Activated naive CD4-positive, alpha-beta T cell treated with anti-CD3 and anti-CD28 coated beads, Interleukin-2, amount 50 U/mL, for 24 hours (primary cell): ENCODE measurements at regions not wholly inside any gene's neighbourhood (a gene's known extent, or its start where the extent isn't known, plus 50 kb on each side); places are given as distances from the start of the nearest gene placed in this dataset.
A peak's percentile ranks its signal among the peaks of the same experiment; 100 is the strongest.

Source experiments
- H3K27ac Mint-ChIP-seq: one replicate; pipeline ENCODE4 v1.8.0; 2021; ENCODE audit warnings: mild to moderate bottlenecking, mixed read lengths
- H3K27me3 Mint-ChIP-seq: one replicate; pipeline ENCODE4 v1.8.0; 2021; ENCODE audit warnings: mixed read lengths
- H3K36me3 Mint-ChIP-seq: one replicate; pipeline ENCODE4 v1.8.0; 2021; ENCODE audit warnings: mixed read lengths
- H3K4me1 Mint-ChIP-seq: one replicate; pipeline ENCODE4 v1.8.0; 2021; ENCODE audit warnings: mixed read lengths
- H3K4me3 Mint-ChIP-seq: one replicate; pipeline ENCODE4 v1.8.0; 2021; ENCODE audit warnings: mild to moderate bottlenecking, mixed read lengths
- H3K9me3 Mint-ChIP-seq: one replicate; pipeline ENCODE4 v1.8.0; 2021; ENCODE audit warnings: mixed read lengths

DNA sequence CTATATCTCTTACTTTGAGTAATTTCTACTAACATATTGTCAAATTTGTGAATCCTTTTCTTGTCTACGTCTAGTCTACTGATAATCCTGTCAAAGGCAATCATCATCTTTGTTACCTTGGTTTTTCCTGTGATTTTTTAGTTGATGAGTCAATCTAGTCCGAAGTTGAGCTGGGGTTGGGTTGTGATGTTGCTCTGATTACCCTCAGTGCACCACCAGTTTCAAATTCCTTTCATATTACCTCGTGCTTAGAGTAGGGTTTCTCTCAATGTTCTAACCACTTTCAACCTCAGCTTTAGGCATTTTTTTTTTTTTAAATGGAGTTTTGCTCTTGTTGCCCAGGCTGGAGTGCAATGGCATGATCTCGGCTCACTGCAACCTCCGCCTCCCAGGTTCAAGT lies 186.8 kb downstream of the BTG1 start:
- Mint-ChIP-seq H3K36me3 (peaks cover 21% of the 10 kb centered on the region), H3K27me3 (no peaks in the 10 kb centered on the region), H3K9me3 (peaks cover 19% of the 10 kb centered on the region), H3K27ac (no peak overlapping the region), H3K4me1 (peaks cover 31% of the 10 kb centered on the region), H3K4me3 (no peak overlapping the region)

DNA sequence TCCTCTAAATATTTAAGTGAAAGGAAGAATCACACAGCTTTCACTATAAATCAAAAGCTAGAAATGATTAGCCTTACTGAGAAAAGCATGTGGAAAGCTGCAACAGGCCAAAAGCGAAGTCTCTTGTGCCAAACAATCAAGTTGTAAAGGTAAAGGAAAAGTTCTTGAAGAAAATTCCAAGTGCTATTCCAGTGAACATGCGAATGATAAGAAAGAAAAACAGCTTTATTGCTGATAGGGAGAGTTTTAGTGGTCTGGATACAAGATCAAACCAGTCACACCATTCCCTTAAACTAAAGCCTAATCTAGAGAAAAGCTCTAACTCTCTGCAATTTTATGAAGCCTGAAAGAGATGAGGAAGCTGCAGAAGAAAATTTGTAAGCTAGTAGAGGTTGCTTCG lies 190.9 kb downstream of the BTG1 start:
- Mint-ChIP-seq H3K9me3 (peaks cover 5% of the 10 kb centered on the region), H3K27me3 (no peaks in the 10 kb centered on the region), H3K4me1 (peaks cover 18% of the 10 kb centered on the region), H3K27ac (peak overlapping the region; percentile 2), H3K4me3 (no peak overlapping the region), H3K36me3 (peaks cover 6% of the 10 kb centered on the region)

DNA sequence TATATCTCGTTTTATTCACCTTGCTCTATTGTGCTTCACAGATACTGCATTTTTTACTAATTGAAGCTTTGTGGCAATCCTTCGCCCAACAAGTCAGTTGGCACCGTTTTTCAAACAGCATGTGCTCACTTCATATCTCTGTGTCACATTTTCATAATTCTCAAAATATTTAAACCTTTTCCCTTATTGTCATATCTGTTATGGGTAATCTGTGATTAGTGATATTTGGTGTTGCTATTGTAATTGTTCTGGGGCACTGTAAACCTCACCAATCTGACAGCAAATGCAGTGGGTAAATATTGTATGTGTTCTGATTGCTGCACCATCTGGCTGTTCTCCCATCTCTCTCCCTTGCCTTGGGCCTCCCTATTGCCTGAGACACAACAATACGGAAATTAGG lies 191.3 kb downstream of the BTG1 start:
- peak overlapping the region; percentile 2 for H3K27ac Mint-ChIP-seq
- H3K27me3 Mint-ChIP-seq: no peaks in the 10 kb centered on the region
- H3K36me3 Mint-ChIP-seq: peaks cover 6% of the 10 kb centered on the region
- peaks cover 5% of the 10 kb centered on the region for H3K9me3 Mint-ChIP-seq
- no peak overlapping the region for H3K4me3 Mint-ChIP-seq
- peaks cover 15% of the 10 kb centered on the region for H3K4me1 Mint-ChIP-seq

DNA sequence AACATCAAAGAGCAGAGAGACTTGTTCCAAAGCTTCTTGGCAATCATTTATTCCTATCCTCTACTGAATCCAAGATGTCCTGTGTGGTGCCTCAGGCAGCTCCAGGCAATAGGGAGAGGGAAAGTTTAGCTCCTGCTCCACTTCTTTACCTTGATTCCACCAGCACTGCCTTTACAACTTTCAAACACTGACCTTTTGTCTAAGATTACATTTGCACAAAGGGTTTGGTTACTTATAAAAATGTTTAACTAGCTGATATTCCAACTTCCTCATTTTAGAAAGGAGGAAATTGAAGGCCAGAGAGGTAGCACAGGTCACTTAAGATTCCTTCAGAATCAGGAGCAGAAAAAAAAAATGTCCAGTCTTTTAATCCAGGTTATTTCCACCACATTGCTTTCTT lies 192.7 kb downstream of the BTG1 start:
- no peak overlapping the region for H3K27ac Mint-ChIP-seq
- peaks cover 3% of the 10 kb centered on the region for H3K36me3 Mint-ChIP-seq
- H3K4me1 Mint-ChIP-seq: peaks cover 21% of the 10 kb centered on the region
- no peak overlapping the region for H3K4me3 Mint-ChIP-seq
- H3K27me3 Mint-ChIP-seq: no peaks in the 10 kb centered on the region
- H3K9me3 Mint-ChIP-seq: peaks cover 5% of the 10 kb centered on the region

DNA sequence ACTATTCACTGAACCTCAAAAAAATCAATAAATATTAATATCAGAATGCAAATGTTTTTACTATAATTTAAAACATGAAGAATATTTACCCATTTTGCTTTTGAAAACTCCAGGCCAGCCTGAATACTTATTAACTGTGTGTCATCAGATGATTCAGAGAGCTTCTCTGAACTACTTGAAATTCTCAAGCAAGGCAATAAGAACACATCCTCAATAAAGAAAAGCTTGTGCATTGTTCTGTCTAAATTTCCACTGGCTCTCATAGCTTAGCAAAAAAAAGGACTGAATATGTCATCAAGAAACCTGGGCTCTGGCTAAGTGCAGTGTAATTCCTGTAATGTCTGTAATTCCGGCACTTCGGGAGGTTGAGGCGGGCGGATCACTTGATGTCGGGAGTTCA lies 194.1 kb downstream of the BTG1 start:
- H3K36me3 Mint-ChIP-seq: peaks cover 3% of the 10 kb centered on the region
- no peak overlapping the region for H3K4me3 Mint-ChIP-seq
- H3K27me3 Mint-ChIP-seq: no peaks in the 10 kb centered on the region
- H3K4me1 Mint-ChIP-seq: peaks cover 28% of the 10 kb centered on the region
- H3K9me3 Mint-ChIP-seq: peaks cover 5% of the 10 kb centered on the region
- no peak overlapping the region for H3K27ac Mint-ChIP-seq

DNA sequence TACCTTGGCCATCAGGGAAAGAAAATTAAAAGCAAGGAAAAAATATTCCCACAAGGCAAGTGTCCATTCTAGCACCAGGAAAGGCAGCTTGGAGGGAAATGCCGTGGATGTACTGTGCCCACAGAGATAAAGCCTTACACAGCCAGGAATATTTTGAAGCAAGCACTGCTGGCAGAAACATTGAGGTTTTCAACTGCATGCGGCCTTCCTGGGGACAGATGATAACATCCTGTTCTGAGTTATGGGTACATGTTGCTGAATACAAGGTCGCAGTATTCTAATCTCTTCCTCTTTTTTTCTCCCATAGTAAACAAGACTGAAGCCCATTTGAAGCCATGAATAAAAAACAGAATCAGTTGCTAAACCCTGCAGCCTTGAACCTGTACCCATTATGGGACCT lies 197.1 kb downstream of the BTG1 start:
- peaks cover 3% of the 10 kb centered on the region for H3K36me3 Mint-ChIP-seq

DNA sequence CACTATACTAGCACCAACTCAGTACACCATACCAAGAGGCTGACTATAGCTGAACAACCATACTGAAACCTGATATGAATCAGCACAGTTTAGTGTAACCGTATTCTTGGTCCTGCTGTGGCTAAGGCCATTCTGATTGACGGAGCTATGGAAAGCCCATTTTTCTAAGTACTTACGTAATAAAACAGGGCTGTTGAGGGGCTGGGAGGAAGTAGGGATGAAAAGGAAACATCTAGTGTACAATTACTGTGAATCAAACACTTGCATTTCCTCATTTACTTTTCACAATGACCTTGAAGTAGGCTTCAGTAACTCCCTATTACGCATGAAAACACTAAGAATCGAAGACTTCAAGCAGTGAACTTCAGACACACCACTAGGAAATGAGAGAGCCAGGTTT lies 198.2 kb downstream of the BTG1 start:
- Mint-ChIP-seq H3K27me3 (no peaks in the 10 kb centered on the region), H3K27ac (no peak overlapping the region), H3K4me1 (peaks cover 33% of the 10 kb centered on the region), H3K36me3 (peaks cover 6% of the 10 kb centered on the region), H3K4me3 (no peak overlapping the region), H3K9me3 (peaks cover 21% of the 10 kb centered on the region)

More for the DNA sequence above, 197.1 kb downstream of the BTG1 start:
- H3K4me1 Mint-ChIP-seq: peaks cover 25% of the 10 kb centered on the region
- no peak overlapping the region for H3K4me3 Mint-ChIP-seq
- H3K27me3 Mint-ChIP-seq: no peaks in the 10 kb centered on the region
- peaks cover 11% of the 10 kb centered on the region for H3K9me3 Mint-ChIP-seq
- H3K27ac Mint-ChIP-seq: no peak overlapping the region

DNA sequence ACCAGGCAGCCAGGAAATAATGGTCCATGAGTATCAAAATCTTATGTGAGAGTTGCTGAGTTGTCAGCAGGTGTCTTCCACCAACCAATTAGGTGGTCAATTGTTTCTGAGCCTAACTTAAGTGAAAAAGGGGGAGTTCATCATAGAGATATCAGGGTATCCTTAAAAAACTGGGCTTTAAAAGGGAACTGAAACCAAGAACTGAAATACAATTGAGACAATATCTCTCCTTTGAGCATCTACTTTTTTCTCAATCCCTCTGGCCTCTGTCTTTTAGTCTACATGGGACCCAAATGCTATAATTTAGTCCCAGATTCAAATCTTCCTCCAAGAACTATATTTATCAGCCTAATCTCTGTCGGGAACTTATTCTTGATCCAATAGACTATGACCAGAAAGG lies 201.0 kb downstream of the BTG1 start:
- Mint-ChIP-seq H3K27me3 (no peaks in the 10 kb centered on the region), H3K36me3 (peaks cover 10% of the 10 kb centered on the region), H3K4me3 (no peak overlapping the region), H3K27ac (no peak overlapping the region), H3K4me1 (peaks cover 33% of the 10 kb centered on the region), H3K9me3 (peaks cover 31% of the 10 kb centered on the region)

DNA sequence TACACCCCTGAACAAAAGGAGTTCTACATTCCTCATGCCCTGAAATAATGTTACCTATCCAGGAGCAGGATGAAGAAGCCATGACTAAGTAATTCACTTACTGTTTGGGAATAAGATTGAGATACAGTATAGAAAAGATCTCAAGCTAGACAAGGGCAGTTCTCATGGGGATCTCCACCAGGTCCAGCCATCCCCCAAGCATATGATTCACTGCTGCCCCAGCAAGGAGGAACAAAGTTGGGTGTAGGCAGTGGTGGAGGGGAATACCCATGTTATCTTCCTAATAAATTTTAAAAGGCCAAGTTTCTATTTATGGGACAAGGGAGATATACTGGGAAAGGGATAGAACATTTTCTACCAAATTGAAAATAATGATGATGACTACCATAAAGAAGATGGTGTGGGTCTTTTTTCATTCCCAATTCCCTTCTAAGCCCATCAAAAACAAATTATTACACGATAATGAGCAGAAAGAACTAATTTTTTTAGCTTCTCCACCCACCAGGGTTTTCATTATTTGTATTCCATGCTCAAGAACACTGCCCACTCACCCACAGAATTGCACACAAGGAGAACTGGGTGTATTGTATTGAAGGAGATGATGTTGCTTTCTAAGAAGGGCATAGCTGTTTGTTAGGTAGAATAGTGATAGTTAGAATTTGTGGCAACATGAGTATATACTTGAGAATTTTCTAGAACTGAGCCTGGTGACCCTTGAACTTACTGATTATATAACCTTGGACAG lies 204.6 kb downstream of the BTG1 start:
- no peaks in the 10 kb centered on the region for H3K27me3 Mint-ChIP-seq
- no peak overlapping the region for H3K27ac Mint-ChIP-seq
- peaks cover 31% of the 10 kb centered on the region for H3K9me3 Mint-ChIP-seq
- H3K36me3 Mint-ChIP-seq: peaks cover 11% of the 10 kb centered on the region
- peaks cover 22% of the 10 kb centered on the region for H3K4me1 Mint-ChIP-seq
- no peak overlapping the region for H3K4me3 Mint-ChIP-seq

DNA sequence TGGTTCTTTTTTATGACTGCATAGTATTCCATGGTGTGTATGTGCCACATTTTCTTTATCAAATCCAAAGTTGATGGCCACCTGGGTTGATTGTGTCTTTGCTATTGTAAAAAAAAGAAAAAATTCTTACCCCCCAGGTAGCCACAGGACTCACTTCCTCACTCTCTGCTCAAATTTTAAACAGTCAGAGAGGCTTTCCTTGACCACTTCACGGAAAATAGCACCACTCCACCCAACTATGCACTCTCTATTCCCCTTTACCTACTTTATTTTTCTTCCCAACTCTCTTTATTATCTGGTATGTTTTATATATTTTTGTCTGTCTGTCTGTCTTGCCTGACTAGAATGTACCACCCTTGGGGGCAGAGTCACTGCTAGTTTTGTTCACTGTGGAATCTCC lies 205.3 kb downstream of the BTG1 start:
- H3K27ac Mint-ChIP-seq: no peak overlapping the region
- peaks cover 11% of the 10 kb centered on the region for H3K36me3 Mint-ChIP-seq
- no peak overlapping the region for H3K4me3 Mint-ChIP-seq
- H3K9me3 Mint-ChIP-seq: peaks cover 31% of the 10 kb centered on the region
- peaks cover 27% of the 10 kb centered on the region for H3K4me1 Mint-ChIP-seq
- H3K27me3 Mint-ChIP-seq: no peaks in the 10 kb centered on the region

DNA sequence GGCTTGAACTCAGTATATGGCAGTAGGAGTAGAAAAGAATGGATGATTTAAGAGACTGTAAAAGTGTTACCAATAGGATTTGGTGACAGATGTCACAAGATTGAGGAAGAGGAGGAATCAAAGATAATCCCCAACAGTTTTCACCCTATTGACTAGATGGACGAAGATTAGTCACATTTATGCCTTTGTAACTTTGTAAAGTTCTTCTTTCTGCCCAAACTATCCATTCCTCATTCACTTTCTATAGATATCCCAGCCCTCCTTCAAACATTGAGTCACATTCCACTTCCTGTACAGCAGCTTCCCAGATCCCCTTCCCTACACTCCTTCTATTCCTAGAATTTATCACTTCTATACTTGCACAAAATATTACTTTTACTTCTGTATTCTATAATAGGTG lies 207.9 kb downstream of the BTG1 start:
- Mint-ChIP-seq H3K9me3 (peaks cover 12% of the 10 kb centered on the region), H3K27ac (no peak overlapping the region), H3K27me3 (no peaks in the 10 kb centered on the region), H3K4me1 (peaks cover 21% of the 10 kb centered on the region), H3K36me3 (peaks cover 5% of the 10 kb centered on the region), H3K4me3 (no peak overlapping the region)

DNA sequence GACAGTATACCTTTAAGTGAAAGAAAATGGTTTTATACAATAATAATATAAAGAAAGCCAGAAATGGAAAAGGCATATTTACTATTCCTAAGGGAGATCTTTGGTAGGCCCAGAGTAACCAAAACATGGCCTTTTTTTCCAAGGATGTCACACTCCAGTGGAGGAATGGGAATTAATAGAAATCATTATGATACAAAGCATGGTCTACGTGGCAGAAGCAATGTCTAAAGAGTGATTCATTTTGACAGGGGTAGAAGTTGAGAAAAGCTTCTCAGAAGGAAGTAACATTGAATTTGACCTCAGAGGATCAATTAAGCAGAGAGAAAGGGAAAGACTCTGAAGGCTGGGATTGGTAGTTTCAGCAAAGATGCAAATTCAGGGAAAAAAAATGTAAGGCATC lies 208.6 kb downstream of the BTG1 start:
- peaks cover 21% of the 10 kb centered on the region for H3K4me1 Mint-ChIP-seq
- no peak overlapping the region for H3K4me3 Mint-ChIP-seq
- H3K27ac Mint-ChIP-seq: no peak overlapping the region
- peaks cover 9% of the 10 kb centered on the region for H3K9me3 Mint-ChIP-seq
- H3K27me3 Mint-ChIP-seq: no peaks in the 10 kb centered on the region
- peaks cover 6% of the 10 kb centered on the region for H3K36me3 Mint-ChIP-seq

DNA sequence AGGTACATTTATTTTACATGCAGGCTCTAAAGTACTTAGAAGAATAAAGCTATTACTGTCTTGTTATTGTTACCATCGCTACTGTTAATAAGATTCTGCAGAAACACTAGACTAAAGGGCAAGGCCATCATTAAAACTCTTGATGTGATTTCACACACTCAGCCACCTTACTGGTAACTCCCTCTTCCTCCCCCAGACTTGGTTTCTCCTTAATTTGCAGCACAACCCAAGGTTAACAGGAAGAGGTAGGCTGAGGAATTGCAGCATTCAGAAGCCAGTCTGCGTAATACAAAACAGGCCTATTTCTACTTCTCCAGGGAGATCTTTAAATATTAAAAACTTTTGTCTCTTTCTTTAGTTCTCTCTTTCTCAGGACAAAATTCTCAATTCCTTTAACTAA lies 210.3 kb downstream of the BTG1 start:
- H3K27ac Mint-ChIP-seq: no peak overlapping the region
- no peak overlapping the region for H3K4me3 Mint-ChIP-seq
- peaks cover 24% of the 10 kb centered on the region for H3K4me1 Mint-ChIP-seq
- peaks cover 4% of the 10 kb centered on the region for H3K9me3 Mint-ChIP-seq
- peaks cover 5% of the 10 kb centered on the region for H3K36me3 Mint-ChIP-seq
- no peaks in the 10 kb centered on the region for H3K27me3 Mint-ChIP-seq

DNA sequence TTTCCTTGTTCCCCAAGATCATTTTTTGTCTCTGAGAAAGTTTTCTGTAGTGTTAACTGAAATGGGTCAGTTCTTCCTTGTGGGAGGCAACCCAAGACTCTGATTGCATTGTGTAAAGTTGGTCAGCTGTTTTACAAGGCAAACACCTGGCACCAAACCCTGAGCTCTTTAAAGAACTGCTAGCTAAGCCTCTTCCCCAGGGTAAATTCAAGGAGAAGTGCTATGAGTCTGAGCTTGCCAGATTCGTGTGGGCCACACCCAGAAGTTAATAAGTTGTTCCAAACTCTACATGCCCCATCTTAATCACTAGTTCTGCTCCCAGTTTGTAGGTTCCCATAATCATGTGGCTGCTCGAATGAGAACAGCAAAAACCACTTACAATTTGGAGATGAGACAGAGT lies 214.5 kb downstream of the BTG1 start:
- Mint-ChIP-seq H3K4me1 (peaks cover 15% of the 10 kb centered on the region), H3K9me3 (peaks cover 5% of the 10 kb centered on the region), H3K27me3 (no peaks in the 10 kb centered on the region), H3K4me3 (no peak overlapping the region), H3K36me3 (peaks cover 2% of the 10 kb centered on the region), H3K27ac (no peak overlapping the region)

DNA sequence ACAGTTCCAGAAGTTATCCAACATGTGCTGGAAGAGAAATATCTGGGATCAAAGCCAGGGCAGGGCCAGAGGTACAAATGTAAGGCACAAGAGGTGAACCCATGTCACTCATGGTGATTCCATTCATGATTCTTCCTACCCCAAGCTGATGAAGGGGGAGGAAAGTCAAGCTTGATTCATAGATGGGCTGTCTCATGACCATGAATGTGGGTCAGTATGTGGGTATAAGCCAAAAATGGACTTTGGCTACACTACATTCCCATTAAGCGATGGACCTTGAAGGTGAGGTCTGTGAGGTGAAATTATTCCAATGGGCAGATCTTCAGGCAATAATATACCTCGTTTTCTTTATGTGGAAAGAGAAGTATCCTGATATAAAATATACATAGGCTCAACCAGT lies 217.1 kb downstream of the BTG1 start:
- H3K9me3 Mint-ChIP-seq: peaks cover 5% of the 10 kb centered on the region
- peaks cover 2% of the 10 kb centered on the region for H3K36me3 Mint-ChIP-seq
- H3K4me3 Mint-ChIP-seq: no peak overlapping the region
- H3K4me1 Mint-ChIP-seq: peaks cover 4% of the 10 kb centered on the region
- H3K27me3 Mint-ChIP-seq: no peaks in the 10 kb centered on the region
- H3K27ac Mint-ChIP-seq: no peak overlapping the region

DNA sequence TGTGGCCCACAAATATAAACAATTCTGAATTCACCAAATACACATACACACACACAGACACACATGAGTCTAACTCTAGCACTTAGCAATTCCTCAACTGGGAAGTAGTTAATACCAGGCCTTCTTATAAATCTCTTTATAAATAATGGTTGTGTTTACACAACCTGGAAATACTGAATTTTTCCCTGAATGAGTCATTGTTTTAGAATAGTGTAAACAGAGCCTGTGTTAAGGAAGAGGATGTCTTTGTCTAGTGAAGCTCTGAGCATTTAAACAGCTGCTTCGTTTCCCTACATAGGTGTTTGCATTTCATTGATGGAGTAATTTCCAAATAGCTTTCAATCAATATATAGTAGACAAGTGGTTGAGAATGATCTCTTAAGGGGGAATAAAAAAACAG lies 218.8 kb downstream of the BTG1 start:
- peaks cover 13% of the 10 kb centered on the region for H3K4me1 Mint-ChIP-seq
- H3K36me3 Mint-ChIP-seq: no peaks in the 10 kb centered on the region
- peaks cover 5% of the 10 kb centered on the region for H3K9me3 Mint-ChIP-seq
- no peak overlapping the region for H3K4me3 Mint-ChIP-seq
- no peak overlapping the region for H3K27ac Mint-ChIP-seq
- H3K27me3 Mint-ChIP-seq: no peaks in the 10 kb centered on the region

DNA sequence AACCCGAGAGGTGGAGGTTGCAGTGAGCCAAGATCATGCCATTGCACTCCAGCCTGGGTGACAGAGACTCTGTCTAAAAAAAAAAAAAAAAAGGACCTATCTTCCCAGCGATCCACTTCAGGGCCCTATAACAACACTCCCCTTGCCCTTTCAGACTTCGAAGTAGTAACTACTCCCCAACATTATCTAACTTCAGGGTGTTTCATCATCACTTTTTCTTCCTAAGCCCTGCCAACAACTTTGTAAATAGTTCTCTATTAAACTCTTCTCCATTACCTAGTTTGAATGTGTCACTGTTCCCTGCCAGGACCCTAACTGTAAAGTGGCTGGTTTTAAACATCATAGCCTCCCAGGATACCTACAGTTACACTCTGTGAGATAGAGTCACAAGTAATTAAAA lies 220.8 kb downstream of the BTG1 start:
- Mint-ChIP-seq H3K36me3 (no peaks in the 10 kb centered on the region), H3K27me3 (no peaks in the 10 kb centered on the region), H3K27ac (no peak overlapping the region), H3K4me1 (peaks cover 31% of the 10 kb centered on the region), H3K4me3 (no peak overlapping the region), H3K9me3 (peaks cover 5% of the 10 kb centered on the region)
